WTC11 (cell line): ENCODE measurements at regions not wholly inside any gene's neighbourhood (a gene's known extent, or its start where the extent isn't known, plus 50 kb on each side); places are given as distances from the start of the nearest gene placed in this dataset.
"Not testable (repeated sequence)": the region's sequence is repeated elsewhere in the genome, so short reads cannot be mapped to it uniquely, and the experiment has no call there.

ENCODE experiments used
- ATAC-seq: fragments of 200-7000 bp; cut with Tn5 transposase; 2 replicates; pipeline ENCODE4 v1.10.0; 2021; ENCODE audit warnings: mild to moderate bottlenecking, moderate library complexity
- CTCF ChIA-PET: fragments of 300-600 bp; sonication (Branson Sonifier 250); formaldehyde crosslinking; loops from one replicate; lab custom pipeline; 2021; ENCODE audit warnings: antibody characterized with exemption; lab: Charles Lee
- POLR2A ChIA-PET: fragments of 350-600 bp; sonication (Branson Sonifier 250); formaldehyde crosslinking; loops from one replicate; lab custom pipeline; 2021; ENCODE audit warnings: antibody characterized with exemption; lab: Charles Lee
- DNase-seq: peaks from one replicate; pipeline ENCODE4 v3.0.0; 2021; ENCODE audit warnings: low spot score
- H3K27ac Mint-ChIP-seq: 2 replicates; pipeline ENCODE4 v1.8.0; 2021; ENCODE audit warnings: mixed read lengths
- H3K27me3 Mint-ChIP-seq: 2 replicates; pipeline ENCODE4 v1.8.0; 2021; ENCODE audit warnings: low read depth, mild to moderate bottlenecking, moderate library complexity, mixed read lengths
- H3K36me3 Mint-ChIP-seq: 2 replicates; pipeline ENCODE4 v1.8.0; 2021; ENCODE audit warnings: mixed read lengths
- H3K4me1 Mint-ChIP-seq: 2 replicates; pipeline ENCODE4 v1.8.0; 2022; ENCODE audit warnings: mixed read lengths
- H3K4me3 Mint-ChIP-seq: 2 replicates; pipeline ENCODE4 v1.8.0; 2021; ENCODE audit warnings: mild to moderate bottlenecking, moderate library complexity, mixed read lengths
- H3K9me3 Mint-ChIP-seq: 2 replicates; pipeline ENCODE4 v1.8.0; 2021; ENCODE audit warnings: mixed read lengths
- ARID4B ChIP-seq: sonication (generic); formaldehyde crosslinking; IDR thresholded peaks from 2 replicates; pipeline ENCODE4 v1.8.0; 2023; ENCODE audit warnings: missing genetic modification reagents, mild to moderate bottlenecking, borderline replicate concordance
- CDX4 ChIP-seq: fragments of 250-450 bp; sonication (Bioruptor Pico); IDR thresholded peaks from 2 replicates; pipeline ENCODE4 v1.9.0; 2021; ENCODE audit warnings: moderate library complexity, mild to moderate bottlenecking, inconsistent platforms, borderline replicate concordance
- FOXP4 ChIP-seq: sonication (generic); formaldehyde crosslinking; IDR thresholded peaks from 2 replicates; pipeline ENCODE4 v1.8.0; 2022; ENCODE audit warnings: mild to moderate bottlenecking, missing genetic modification reagents
- STAT6 ChIP-seq: sonication (generic); formaldehyde crosslinking; conservative IDR thresholded peaks from 2 replicates; pipeline ENCODE4 v1.8.1; 2023; ENCODE audit warnings: mild to moderate bottlenecking, low read depth, missing genetic modification reagents, moderate library complexity
- USF2 ChIP-seq: sonication (generic); formaldehyde crosslinking; IDR thresholded peaks from 2 replicates; pipeline ENCODE4 v1.8.1; 2023; ENCODE audit warnings: mild to moderate bottlenecking, missing genetic modification reagents, moderate library complexity
- ZBTB43 ChIP-seq: sonication (generic); formaldehyde crosslinking; IDR thresholded peaks from 2 replicates; pipeline ENCODE4 v1.8.1; 2023; ENCODE audit warnings: mild to moderate bottlenecking, missing genetic modification reagents
- ZNF416 ChIP-seq: fragments of 250-450 bp; sonication (Bioruptor Pico); IDR thresholded peaks from 2 replicates; pipeline ENCODE4 v1.9.0; 2021; ENCODE audit warnings: mild to moderate bottlenecking, inconsistent platforms
- ZNF423 ChIP-seq: fragments of 250-450 bp; sonication (Bioruptor Pico); IDR thresholded peaks from 2 replicates; pipeline ENCODE4 v2.1.2; 2022; ENCODE audit warnings: mild to moderate bottlenecking, moderate library complexity
- ZNF532 ChIP-seq: fragments of 250-450 bp; sonication (Bioruptor Pico); IDR thresholded peaks from 2 replicates; pipeline ENCODE4 v1.9.0; 2021; ENCODE audit warnings: mild to moderate bottlenecking, borderline replicate concordance

GRCh38 chr1:115529216-115529897 is 112.4 kb upstream of the VANGL1 start (continued):
- no peak for TF ChIP-seq ZNF532 (CRISPR knock-in tag)
- TF ChIP-seq ARID4B (CRISPR knock-in tag): no peak
- no peak for TF ChIP-seq ZNF423 (CRISPR knock-in tag)
- TF ChIP-seq USF2 (CRISPR knock-in tag): no peak
- no peak for TF ChIP-seq STAT6 (CRISPR knock-in tag)
- no peak for TF ChIP-seq ZBTB43 (CRISPR knock-in tag)
- no peak for TF ChIP-seq FOXP4 (CRISPR knock-in tag)
- no peak for TF ChIP-seq CDX4 (CRISPR knock-in tag)
- TF ChIP-seq ZNF416: no peak

GRCh38 chr1:115528336-115528735 is 113.4 kb upstream of the VANGL1 start:
- peak overlapping the region; percentile 70 for H3K27ac Mint-ChIP-seq
- CTCF ChIA-PET: not testable (repeated sequence)

More at GRCh38 chr1:115528336-115528735, 113.4 kb upstream of the VANGL1 start:
- H3K36me3 Mint-ChIP-seq, H3K9me3 Mint-ChIP-seq, ATAC-seq, DNase-seq, POLR2A ChIA-PET, H3K4me3 Mint-ChIP-seq, H3K27me3 Mint-ChIP-seq: not testable (repeated sequence)
- H3K4me1 Mint-ChIP-seq: peaks cover 73% of the 10 kb centered on the region
